ENCODE measurements at regions not wholly inside any gene's neighbourhood (a gene's known extent, or its start where the extent isn't known, plus 50 kb on each side); places are given as distances from the start of the nearest gene placed in this dataset.

DNA sequence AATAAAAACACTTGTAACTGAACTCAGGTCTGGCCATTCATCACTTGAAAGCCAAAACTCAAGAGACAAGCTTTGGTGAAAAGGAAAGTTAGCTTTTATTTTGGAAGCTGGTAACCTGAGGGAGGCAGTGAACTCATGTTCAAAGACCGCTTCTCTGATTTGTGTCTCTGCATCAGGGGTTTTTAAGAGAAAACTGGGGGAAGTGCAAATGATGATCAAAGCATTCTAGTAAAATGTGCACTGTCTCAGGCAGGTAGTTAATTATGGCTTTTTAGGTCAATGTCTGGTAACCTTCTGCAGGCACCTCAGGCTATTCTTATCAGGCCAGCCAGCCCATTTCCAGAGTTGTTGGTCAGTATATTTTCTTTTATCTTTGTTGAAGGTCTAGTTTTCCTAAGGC lies 162.2 kb downstream of the SYT10 start:
- Histone ChIP-seq H3K9me3 (ENCODE audit: control insufficient read depth in 1 of 2, insufficient read depth in 1 of 2, low read depth in 1 of 2, low read length in 2 of 2) (peaks cover 3 to 12% of the 10 kb centered on the region in 2 experiments; a peak in 2 of 4 replicates), H2AFZ (ENCODE audit: low read depth, low read length, poor library complexity, severe bottlenecking) (no peak overlapping the region), H4K20me1 (ENCODE audit: insufficient read depth) (no peaks in the 10 kb centered on the region), H3K79me2 (ENCODE audit: insufficient read depth, low read length) (no peaks in the 10 kb centered on the region), H3K36me3 (ENCODE audit: control insufficient read depth in 1 of 2, insufficient read depth in 2 of 2, low read length in 2 of 2) (no peaks in the 10 kb centered on the region), H3K9me2 (ENCODE audit: insufficient read depth) (no peaks in the 10 kb centered on the region), H3K9ac (ENCODE audit: low read length) (no peak overlapping the region), H3K4me2 (ENCODE audit: low read length) (no peak overlapping the region), H3K4me3 (replicated peaks in 1 of 2; ENCODE audit: low read depth in 1 of 2, low read length in 2 of 2) (no peak overlapping the region), H3K27me3 (ENCODE audit: insufficient read depth, low read length) (no peaks in the 10 kb centered on the region), H3K27ac (ENCODE audit: low read depth, low read length) (no peak overlapping the region), H3K4me1 (ENCODE audit: control insufficient read depth in 1 of 2, insufficient read depth in 2 of 2, low read length in 2 of 2) (no peaks in the 10 kb centered on the region)
- RAD21 ChIA-PET (ENCODE audit: low non-redundant PET in 1 of 2, low total read pairs in 2 of 2, uncharacterized antibody in 2 of 2, unreplicated experiment in 2 of 2): no interaction called here
- TF ChIP-seq, protein P1, sequence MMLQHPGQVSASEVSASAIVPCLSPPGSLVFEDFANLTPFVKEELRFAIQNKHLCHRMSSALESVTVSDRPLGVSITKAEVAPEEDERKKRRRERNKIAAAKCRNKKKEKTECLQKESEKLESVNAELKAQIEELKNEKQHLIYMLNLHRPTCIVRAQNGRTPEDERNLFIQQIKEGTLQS (IDR thresholded peaks at IDR 0.05): no peak
- TF ChIP-seq EZH2phosphoT487 (IDR thresholded peaks at IDR 0.05; ENCODE audit: borderline replicate concordance): no peak
- no peak for TF ChIP-seq SP1 (IDR thresholded peaks at IDR 0.05; ENCODE audit: low read depth)
- TF ChIP-seq CEBPB (IDR thresholded peaks at IDR 0.05; ENCODE audit: low read depth): no peak
- TF ChIP-seq JUND (IDR thresholded peaks at IDR 0.05): no peak
- no peak for TF ChIP-seq POLR2AphosphoS5 (IDR thresholded peaks at IDR 0.05; ENCODE audit: low read depth, low read length)
- TF ChIP-seq ZNF274 (IDR thresholded peaks at IDR 0.05; ENCODE audit: low read depth, low read length): no peak
- no peak for DNase-seq (ENCODE audit: low read depth, low spot score)
- CTCF ChIA-PET: no interaction called here
- intact Hi-C loops (cut with micrococcal nuclease): no loop called here
- ATAC-seq: no peak
- BruUV-seq (replicated peaks): no TSS peak
- POLR2A ChIA-PET: no interaction called here

DNA sequence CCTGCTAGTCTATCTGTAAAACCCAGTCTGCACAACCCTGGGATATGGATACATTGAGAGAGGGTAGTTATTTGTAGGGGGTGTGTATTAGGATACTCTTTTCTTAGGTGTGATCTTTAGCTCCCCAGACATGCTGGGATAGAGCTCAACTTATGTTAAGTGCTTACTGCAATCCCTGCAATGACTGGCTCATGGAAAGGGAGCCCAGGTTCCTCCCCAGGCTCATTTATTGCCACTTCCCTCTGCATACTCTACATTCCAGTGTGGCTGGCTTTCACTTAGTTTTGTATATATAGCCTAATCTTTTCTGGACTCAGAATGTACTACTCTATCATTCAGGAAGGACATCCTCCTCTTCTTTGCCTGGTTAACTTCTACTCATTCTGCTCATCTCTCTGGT lies 172.0 kb downstream of the SYT10 start:
- Histone ChIP-seq H3K9me2 (ENCODE audit: insufficient read depth) (no peaks in the 10 kb centered on the region), H3K27ac (ENCODE audit: low read depth, low read length) (no peak overlapping the region), H3K4me2 (ENCODE audit: low read length) (no peak overlapping the region), H4K20me1 (ENCODE audit: insufficient read depth) (no peaks in the 10 kb centered on the region), H3K4me1 (ENCODE audit: control insufficient read depth in 1 of 2, insufficient read depth in 2 of 2, low read length in 2 of 2) (no peaks in the 10 kb centered on the region), H3K4me3 (replicated peaks in 1 of 2; ENCODE audit: low read depth in 1 of 2, low read length in 2 of 2) (no peak overlapping the region), H3K9ac (ENCODE audit: low read length) (no peak overlapping the region), H3K27me3 (ENCODE audit: insufficient read depth, low read length) (no peaks in the 10 kb centered on the region), H3K9me3 (ENCODE audit: control insufficient read depth in 1 of 2, insufficient read depth in 1 of 2, low read depth in 1 of 2, low read length in 2 of 2) (peaks cover 0 to 12% of the 10 kb centered on the region in 2 experiments; a peak in 2 of 4 replicates), H3K79me2 (ENCODE audit: insufficient read depth, low read length) (no peaks in the 10 kb centered on the region), H2AFZ (ENCODE audit: low read depth, low read length, poor library complexity, severe bottlenecking) (no peak overlapping the region), H3K36me3 (ENCODE audit: control insufficient read depth in 1 of 2, insufficient read depth in 2 of 2, low read length in 2 of 2) (no peaks in the 10 kb centered on the region)
- RAD21 ChIA-PET (ENCODE audit: low non-redundant PET in 1 of 2, low total read pairs in 2 of 2, uncharacterized antibody in 2 of 2, unreplicated experiment in 2 of 2): no interaction called here
- no TSS peak for BruUV-seq (replicated peaks)
- ATAC-seq (no peak), DNase-seq (ENCODE audit: low read depth, low spot score) (no peak)
- intact Hi-C loops (cut with micrococcal nuclease): no loop called here
- POLR2A ChIA-PET: no interaction called here
- CTCF ChIA-PET: no interaction called here
- no peak for TF ChIP-seq ZFX (IDR thresholded peaks at IDR 0.05)
- TF ChIP-seq JUND (IDR thresholded peaks at IDR 0.05): no peak
- TF ChIP-seq, protein P2, sequence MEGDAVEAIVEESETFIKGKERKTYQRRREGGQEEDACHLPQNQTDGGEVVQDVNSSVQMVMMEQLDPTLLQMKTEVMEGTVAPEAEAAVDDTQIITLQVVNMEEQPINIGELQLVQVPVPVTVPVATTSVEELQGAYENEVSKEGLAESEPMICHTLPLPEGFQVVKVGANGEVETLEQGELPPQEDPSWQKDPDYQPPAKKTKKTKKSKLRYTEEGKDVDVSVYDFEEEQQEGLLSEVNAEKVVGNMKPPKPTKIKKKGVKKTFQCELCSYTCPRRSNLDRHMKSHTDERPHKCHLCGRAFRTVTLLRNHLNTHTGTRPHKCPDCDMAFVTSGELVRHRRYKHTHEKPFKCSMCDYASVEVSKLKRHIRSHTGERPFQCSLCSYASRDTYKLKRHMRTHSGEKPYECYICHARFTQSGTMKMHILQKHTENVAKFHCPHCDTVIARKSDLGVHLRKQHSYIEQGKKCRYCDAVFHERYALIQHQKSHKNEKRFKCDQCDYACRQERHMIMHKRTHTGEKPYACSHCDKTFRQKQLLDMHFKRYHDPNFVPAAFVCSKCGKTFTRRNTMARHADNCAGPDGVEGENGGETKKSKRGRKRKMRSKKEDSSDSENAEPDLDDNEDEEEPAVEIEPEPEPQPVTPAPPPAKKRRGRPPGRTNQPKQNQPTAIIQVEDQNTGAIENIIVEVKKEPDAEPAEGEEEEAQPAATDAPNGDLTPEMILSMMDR (IDR thresholded peaks at IDR 0.05 in 2 of 3, conservative IDR thresholded peaks at IDR 0.05 in 1 of 3; ENCODE audit: borderline replicate concordance in 1 of 3, insufficient read depth in 1 of 3, low read depth in 2 of 3, low read length in 2 of 3): no peak
- TF ChIP-seq SIN3A (IDR thresholded peaks at IDR 0.05; ENCODE audit: low read depth): no peak
- no peak for TF ChIP-seq EZH2 (IDR thresholded peaks at IDR 0.05)
- TF ChIP-seq, protein P3, sequence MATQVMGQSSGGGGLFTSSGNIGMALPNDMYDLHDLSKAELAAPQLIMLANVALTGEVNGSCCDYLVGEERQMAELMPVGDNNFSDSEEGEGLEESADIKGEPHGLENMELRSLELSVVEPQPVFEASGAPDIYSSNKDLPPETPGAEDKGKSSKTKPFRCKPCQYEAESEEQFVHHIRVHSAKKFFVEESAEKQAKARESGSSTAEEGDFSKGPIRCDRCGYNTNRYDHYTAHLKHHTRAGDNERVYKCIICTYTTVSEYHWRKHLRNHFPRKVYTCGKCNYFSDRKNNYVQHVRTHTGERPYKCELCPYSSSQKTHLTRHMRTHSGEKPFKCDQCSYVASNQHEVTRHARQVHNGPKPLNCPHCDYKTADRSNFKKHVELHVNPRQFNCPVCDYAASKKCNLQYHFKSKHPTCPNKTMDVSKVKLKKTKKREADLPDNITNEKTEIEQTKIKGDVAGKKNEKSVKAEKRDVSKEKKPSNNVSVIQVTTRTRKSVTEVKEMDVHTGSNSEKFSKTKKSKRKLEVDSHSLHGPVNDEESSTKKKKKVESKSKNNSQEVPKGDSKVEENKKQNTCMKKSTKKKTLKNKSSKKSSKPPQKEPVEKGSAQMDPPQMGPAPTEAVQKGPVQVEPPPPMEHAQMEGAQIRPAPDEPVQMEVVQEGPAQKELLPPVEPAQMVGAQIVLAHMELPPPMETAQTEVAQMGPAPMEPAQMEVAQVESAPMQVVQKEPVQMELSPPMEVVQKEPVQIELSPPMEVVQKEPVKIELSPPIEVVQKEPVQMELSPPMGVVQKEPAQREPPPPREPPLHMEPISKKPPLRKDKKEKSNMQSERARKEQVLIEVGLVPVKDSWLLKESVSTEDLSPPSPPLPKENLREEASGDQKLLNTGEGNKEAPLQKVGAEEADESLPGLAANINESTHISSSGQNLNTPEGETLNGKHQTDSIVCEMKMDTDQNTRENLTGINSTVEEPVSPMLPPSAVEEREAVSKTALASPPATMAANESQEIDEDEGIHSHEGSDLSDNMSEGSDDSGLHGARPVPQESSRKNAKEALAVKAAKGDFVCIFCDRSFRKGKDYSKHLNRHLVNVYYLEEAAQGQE (IDR thresholded peaks at IDR 0.05; ENCODE audit: low read depth): no peak
- no peak for TF ChIP-seq POLR2A (IDR thresholded peaks at IDR 0.05; ENCODE audit: borderline replicate concordance, extremely low read depth, insufficient read depth, insufficient read length)
- TF ChIP-seq, protein P4, sequence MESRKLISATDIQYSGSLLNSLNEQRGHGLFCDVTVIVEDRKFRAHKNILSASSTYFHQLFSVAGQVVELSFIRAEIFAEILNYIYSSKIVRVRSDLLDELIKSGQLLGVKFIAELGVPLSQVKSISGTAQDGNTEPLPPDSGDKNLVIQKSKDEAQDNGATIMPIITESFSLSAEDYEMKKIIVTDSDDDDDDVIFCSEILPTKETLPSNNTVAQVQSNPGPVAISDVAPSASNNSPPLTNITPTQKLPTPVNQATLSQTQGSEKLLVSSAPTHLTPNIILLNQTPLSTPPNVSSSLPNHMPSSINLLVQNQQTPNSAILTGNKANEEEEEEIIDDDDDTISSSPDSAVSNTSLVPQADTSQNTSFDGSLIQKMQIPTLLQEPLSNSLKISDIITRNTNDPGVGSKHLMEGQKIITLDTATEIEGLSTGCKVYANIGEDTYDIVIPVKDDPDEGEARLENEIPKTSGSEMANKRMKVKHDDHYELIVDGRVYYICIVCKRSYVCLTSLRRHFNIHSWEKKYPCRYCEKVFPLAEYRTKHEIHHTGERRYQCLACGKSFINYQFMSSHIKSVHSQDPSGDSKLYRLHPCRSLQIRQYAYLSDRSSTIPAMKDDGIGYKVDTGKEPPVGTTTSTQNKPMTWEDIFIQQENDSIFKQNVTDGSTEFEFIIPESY (IDR thresholded peaks at IDR 0.05; ENCODE audit: extremely low read depth, insufficient replicate concordance, low read length): no peak
- TF ChIP-seq ELF1 (IDR thresholded peaks at IDR 0.05; ENCODE audit: borderline replicate concordance, low read depth): no peak
